SK-N-SH (cell line): ENCODE measurements at regions not wholly inside any gene's neighbourhood (a gene's known extent, or its start where the extent isn't known, plus 50 kb on each side); places are given as distances from the start of the nearest gene placed in this dataset.

Experiments used
- CTCF ChIA-PET: fragments of 300-600, 350-600 bp; formaldehyde crosslinking; extraction: SDS; loops from one replicate; lab custom pipeline; 2021; lab: Yijun Ruan, JAX
- POLR2A ChIA-PET: fragments of 350-600 bp; sonication (Branson Sonifier 250); formaldehyde crosslinking; extraction: SDS; loops from one replicate; lab custom pipeline; 2020; ENCODE audit warnings: antibody characterized with exemption, inconsistent platforms; lab: Yijun Ruan, JAX
- DNase-seq: peaks from one replicate; pipeline ENCODE4 v3.0.0; 2012
- H2AFZ ChIP-seq: fragments of 200-600 bp; sonication (generic); 2 replicates; pipeline ENCODE4 v1.8.1; 2016; ENCODE audit warnings: antibody characterized with exemption, mild to moderate bottlenecking, low read depth
- H3F3A ChIP-seq: fragments of 200-600 bp; sonication (generic); replicated peaks from 2 replicates; pipeline ENCODE3; 2016; ENCODE audit warnings: antibody characterized with exemption, mild to moderate bottlenecking; ENCODE audit not compliant: insufficient read depth
- H3K27ac ChIP-seq, 2 experiments: fragments of 200-500 bp in 1 of 2; fragments of 200-600 bp in 1 of 2; sonication (Bioruptor generic) in 1 of 2; sonication (generic), shearing (Covaris generic) in 1 of 2; 2 replicates each; pipeline versions ENCODE4 v1.5.1 to v1.6.1; 2014 to 2016; ENCODE audit warnings: low read depth in 2 of 2, inconsistent platforms in 1 of 2, low read length in 1 of 2, mild to moderate bottlenecking in 1 of 2, mixed read lengths in 1 of 2
- H3K27me3 ChIP-seq: fragments of 200-600 bp; sonication (generic), shearing (Covaris generic); 2 replicates; pipeline ENCODE4 v1.6.1; 2016; ENCODE audit warnings: mixed run types; ENCODE audit not compliant: insufficient read depth
- H3K36me3 ChIP-seq, 2 experiments: fragments of 200-500 bp in 1 of 2; fragments of 200-600 bp in 1 of 2; sonication (Bioruptor generic) in 1 of 2; sonication (generic) in 1 of 2; replicated peaks in 1 of 2; 2 replicates each; pipeline versions ENCODE3 to v1.5.1; 2014 to 2016; ENCODE audit warnings: low read length in 1 of 2, mild to moderate bottlenecking in 1 of 2; ENCODE audit not compliant: insufficient read depth in 2 of 2, control insufficient read depth in 1 of 2
- H3K4me1 ChIP-seq, 2 experiments: fragments of 200-500 bp in 1 of 2; fragments of 200-600 bp in 1 of 2; sonication (Bioruptor generic) in 1 of 2; sonication (generic), shearing (Covaris generic) in 1 of 2; 2 replicates each; pipeline versions ENCODE4 v1.5.1 to v1.6.1; 2014 to 2016; ENCODE audit warnings: low read depth in 1 of 2, low read length in 1 of 2, mixed run types in 1 of 2; ENCODE audit not compliant: insufficient read depth in 2 of 2, control insufficient read depth in 1 of 2
- H3K4me2 ChIP-seq: fragments of 200-600 bp; sonication (generic), shearing (Covaris generic); 2 replicates; pipeline ENCODE4 v1.6.1; 2017; ENCODE audit warnings: mixed run types
- H3K4me3 ChIP-seq, 2 experiments: fragments of 200-500 bp in 1 of 2; fragments of 200-600 bp in 1 of 2; sonication (Bioruptor generic) in 1 of 2; sonication (generic), shearing (Covaris generic) in 1 of 2; 2 replicates each; pipeline versions ENCODE4 v1.5.1 to v1.8.1; 2014 to 2016; ENCODE audit warnings: low read depth in 2 of 2, inconsistent platforms in 1 of 2, low read length in 1 of 2, mild to moderate bottlenecking in 1 of 2, mixed read lengths in 1 of 2, moderate library complexity in 1 of 2
- H3K79me2 ChIP-seq: fragments of 200-600 bp; sonication (generic); 2 replicates; pipeline ENCODE4 v1.8.1; 2017; ENCODE audit warnings: mild to moderate bottlenecking; ENCODE audit not compliant: insufficient read depth
- H3K9ac ChIP-seq: fragments of 200-600 bp; sonication (generic); 2 replicates; pipeline ENCODE4 v1.6.1; 2017; ENCODE audit warnings: mixed run types
- H3K9me2 ChIP-seq: fragments of 200-600 bp; sonication (generic); 2 replicates; pipeline ENCODE4 v1.6.1; 2017; ENCODE audit warnings: mixed run types
- H3K9me3 ChIP-seq: fragments of 200-600 bp; sonication (generic); 2 replicates; pipeline ENCODE4 v1.6.1; 2017; ENCODE audit warnings: mixed run types, mild to moderate bottlenecking, moderate library complexity
- H4K20me1 ChIP-seq: fragments of 200-600 bp; sonication (generic); 2 replicates; pipeline ENCODE4 v1.6.1; 2017; ENCODE audit warnings: mild to moderate bottlenecking, mixed run types; ENCODE audit not compliant: insufficient read depth
- CHD2 ChIP-seq: fragments of 150-350 bp; IDR thresholded peaks from 2 replicates; pipeline ENCODE4 v1.6.1; 2018; ENCODE audit warnings: low read length; ENCODE audit not compliant: partially characterized antibody
- CTCF ChIP-seq: fragments of 200-600 bp; sonication (generic); IDR thresholded peaks from 2 replicates; pipeline ENCODE4 v1.6.1; 2017; ENCODE audit warnings: antibody characterized with exemption, mild to moderate bottlenecking, moderate library complexity
- ELF1 ChIP-seq: IDR thresholded peaks from 2 replicates; pipeline ENCODE4 v1.4.0; 2012
- EP300 ChIP-seq, 2 experiments: IDR thresholded peaks; 2 replicates each; pipeline versions ENCODE4 v1.4.0 to v1.6.1; 2012; ENCODE audit warnings: borderline replicate concordance in 1 of 2, low read depth in 1 of 2, low read length in 1 of 2
- FOXJ3 ChIP-seq: sonication (generic); formaldehyde crosslinking; IDR thresholded peaks from 2 replicates; pipeline ENCODE4 v1.5.1; 2020; ENCODE audit warnings: mild to moderate bottlenecking, missing genetic modification reagents
- IRF3 ChIP-seq: fragments of 150-350 bp; IDR thresholded peaks from 2 replicates; pipeline ENCODE4 v1.6.1; 2016; ENCODE audit warnings: mild to moderate bottlenecking, low read depth, low read length
- JUND ChIP-seq: IDR thresholded peaks from 2 replicates; pipeline ENCODE4 v1.4.0; 2012
- MEF2A ChIP-seq: IDR thresholded peaks from 2 replicates; pipeline ENCODE4 v1.4.0; 2012; ENCODE audit warnings: low read depth, borderline replicate concordance
- MXI1 ChIP-seq: IDR thresholded peaks from 2 replicates; pipeline ENCODE4 v1.6.1; 2012; ENCODE audit warnings: mild to moderate bottlenecking, low read depth, low read length, improper control_type of control experiment
- NFIC ChIP-seq: IDR thresholded peaks from 2 replicates; pipeline ENCODE4 v1.4.0; 2012; ENCODE audit warnings: borderline replicate concordance
- RCOR1 ChIP-seq: fragments of 150-350 bp; IDR thresholded peaks from 2 replicates; pipeline ENCODE4 v1.6.1; 2017; ENCODE audit warnings: antibody characterized with exemption, low read length
- RFX5 ChIP-seq: IDR thresholded peaks from 2 replicates; pipeline ENCODE4 v1.6.1; 2012; ENCODE audit warnings: mild to moderate bottlenecking, improper control_type of control experiment, low read length
- SMC3 ChIP-seq: IDR thresholded peaks from 2 replicates; pipeline ENCODE4 v1.6.1; 2012; ENCODE audit warnings: low read depth, low read length, improper control_type of control experiment
- TCF12 ChIP-seq: IDR thresholded peaks from 2 replicates; pipeline ENCODE4 v1.4.0; 2012
- USF2 ChIP-seq: fragments of 150-350 bp; IDR thresholded peaks from 2 replicates; pipeline ENCODE4 v1.6.1; 2017; ENCODE audit warnings: antibody characterized with exemption, low read length, low read depth, borderline replicate concordance
- YY1 ChIP-seq: IDR thresholded peaks from 2 replicates; pipeline ENCODE4 v1.4.0; 2012; ENCODE audit warnings: low read depth, mild to moderate bottlenecking
- ZBTB33 ChIP-seq: IDR thresholded peaks from 2 replicates; pipeline ENCODE4 v1.4.0; 2012; ENCODE audit warnings: low read depth, borderline replicate concordance
- WGBS: methylation state at CpG from one replicate; pipeline ENCODE4 v1.1.6; 2017; ENCODE audit warnings: low lambda C conversion rate; 5-methylcytosine and 5-hydroxymethylcytosine counted together
- TF ChIP-seq, protein P1 (sequence below): IDR thresholded peaks from 2 replicates; pipeline ENCODE4; 2012

- H3K4me3 ChIP-seq = no peak overlapping the region
- H4K20me1 ChIP-seq = no peaks in the 10 kb centered on the region
- H3K36me3 ChIP-seq = no peaks in the 10 kb centered on the region
- no peak overlapping the region for H3K27ac ChIP-seq
- 26% methylated on average over 3 of the region's 3 CpGs for WGBS
- H3K4me2 ChIP-seq = no peak overlapping the region
- H3K9me3 ChIP-seq = no peaks in the 10 kb centered on the region
- no peak overlapping the region for H2AFZ ChIP-seq
- no peaks in the 10 kb centered on the region for H3K9me2 ChIP-seq
- no peaks in the 10 kb centered on the region for H3K27me3 ChIP-seq
- H3K79me2 ChIP-seq = no peaks in the 10 kb centered on the region
- no peak for DNase-seq
- ChIA-PET POLR2A (no interaction called here), CTCF (no interaction called here)
- peaks cover 6% of the 10 kb centered on the region for H3F3A ChIP-seq
- TF ChIP-seq YY1 (no peak), RFX5 (no peak), IRF3 (no peak), FOXJ3 (CRISPR knock-in tag) (no peak), TCF12 (no peak), CTCF (no peak), CHD2 (no peak), SMC3 (no peak), NFIC (no peak), EP300 (IDR thresholded peaks at IDR 0.05; ENCODE audit: borderline replicate concordance in 1 of 2, low read depth in 1 of 2, low read length in 1 of 2) (no peak), MEF2A (no peak)
- no peak overlapping the region for H3K9ac ChIP-seq
- H3K4me1 ChIP-seq = no peaks in the 10 kb centered on the region
Observed at GRCh38 chr6:148263010-148263409, 79.6 kb upstream of the SASH1 start.

- H3F3A ChIP-seq = peaks cover 15% of the 10 kb centered on the region
- no peaks in the 10 kb centered on the region for H3K79me2 ChIP-seq
- H3K4me2 ChIP-seq = no peak overlapping the region
- WGBS = 35% methylated on average over 5 of the region's 5 CpGs
- no peak overlapping the region for H2AFZ ChIP-seq
- no peak overlapping the region for H3K4me3 ChIP-seq
- H3K27ac ChIP-seq = no peak overlapping the region
- POLR2A ChIA-PET = interaction anchor here (0.7 kb wide), 1 partner anchor 270 kb away, joined by 3 read pairs; no protein-coding TSS in a partner anchor
- no peak for DNase-seq
- no peaks in the 10 kb centered on the region for H3K36me3 ChIP-seq
- no peaks in the 10 kb centered on the region for H3K9me3 ChIP-seq
- CTCF ChIA-PET = no interaction called here
- H3K27me3 ChIP-seq = no peaks in the 10 kb centered on the region
- H3K9ac ChIP-seq = no peak overlapping the region
- H4K20me1 ChIP-seq = no peaks in the 10 kb centered on the region
- H3K4me1 ChIP-seq = no peaks in the 10 kb centered on the region; a peak in 1 of 4 replicates
- no peaks in the 10 kb centered on the region for H3K9me2 ChIP-seq
- TF ChIP-seq USF2 (no peak), JUND (no peak), ZBTB33 (no peak), RCOR1 (no peak), MXI1 (no peak), EP300 (IDR thresholded peaks at IDR 0.05; ENCODE audit: borderline replicate concordance in 1 of 2, low read depth in 1 of 2, low read length in 1 of 2) (no peak), YY1 (no peak), ELF1 (no peak), IRF3 (no peak), CTCF (no peak)
- TF ChIP-seq, protein P1, sequence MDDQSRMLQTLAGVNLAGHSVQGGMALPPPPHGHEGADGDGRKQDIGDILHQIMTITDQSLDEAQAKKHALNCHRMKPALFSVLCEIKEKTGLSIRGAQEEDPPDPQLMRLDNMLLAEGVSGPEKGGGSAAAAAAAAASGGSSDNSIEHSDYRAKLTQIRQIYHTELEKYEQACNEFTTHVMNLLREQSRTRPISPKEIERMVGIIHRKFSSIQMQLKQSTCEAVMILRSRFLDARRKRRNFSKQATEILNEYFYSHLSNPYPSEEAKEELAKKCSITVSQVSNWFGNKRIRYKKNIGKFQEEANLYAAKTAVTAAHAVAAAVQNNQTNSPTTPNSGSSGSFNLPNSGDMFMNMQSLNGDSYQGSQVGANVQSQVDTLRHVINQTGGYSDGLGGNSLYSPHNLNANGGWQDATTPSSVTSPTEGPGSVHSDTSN = no peak
Observed at GRCh38 chr6:148263961-148264360, 78.7 kb upstream of the SASH1 start.
